Uterus (tissue), 2 donors: ENCODE measurements at regions not wholly inside any gene's neighbourhood (a gene's known extent, or its start where the extent isn't known, plus 50 kb on each side); places are given as distances from the start of the nearest gene placed in this dataset.

ENCODE experiments used
- POLR2A ChIP-seq, 2 donors: fragments of 450-650 bp; IDR thresholded peaks; one replicate each; pipeline ENCODE4 v1.6.1; 2016; ENCODE audit warnings: antibody characterized with exemption in 2 of 2, mild to moderate bottlenecking in 1 of 2, moderate library complexity in 1 of 2
- TF ChIP-seq, protein P1 (sequence below), 4 experiments: fragments of 200-600 bp in 2 of 4; fragments of 450-650 bp in 2 of 4; sonication (generic) in 2 of 4; IDR thresholded peaks; one replicate each; pipeline ENCODE4 v1.5.1; 2016 to 2019; ENCODE audit warnings: antibody characterized with exemption in 4 of 4, mild to moderate bottlenecking in 2 of 4, moderate library complexity in 1 of 4

GRCh38 chr4:125734504-125734903 lies 419.7 kb downstream of the FAT4 start:
- TF ChIP-seq, protein P1, sequence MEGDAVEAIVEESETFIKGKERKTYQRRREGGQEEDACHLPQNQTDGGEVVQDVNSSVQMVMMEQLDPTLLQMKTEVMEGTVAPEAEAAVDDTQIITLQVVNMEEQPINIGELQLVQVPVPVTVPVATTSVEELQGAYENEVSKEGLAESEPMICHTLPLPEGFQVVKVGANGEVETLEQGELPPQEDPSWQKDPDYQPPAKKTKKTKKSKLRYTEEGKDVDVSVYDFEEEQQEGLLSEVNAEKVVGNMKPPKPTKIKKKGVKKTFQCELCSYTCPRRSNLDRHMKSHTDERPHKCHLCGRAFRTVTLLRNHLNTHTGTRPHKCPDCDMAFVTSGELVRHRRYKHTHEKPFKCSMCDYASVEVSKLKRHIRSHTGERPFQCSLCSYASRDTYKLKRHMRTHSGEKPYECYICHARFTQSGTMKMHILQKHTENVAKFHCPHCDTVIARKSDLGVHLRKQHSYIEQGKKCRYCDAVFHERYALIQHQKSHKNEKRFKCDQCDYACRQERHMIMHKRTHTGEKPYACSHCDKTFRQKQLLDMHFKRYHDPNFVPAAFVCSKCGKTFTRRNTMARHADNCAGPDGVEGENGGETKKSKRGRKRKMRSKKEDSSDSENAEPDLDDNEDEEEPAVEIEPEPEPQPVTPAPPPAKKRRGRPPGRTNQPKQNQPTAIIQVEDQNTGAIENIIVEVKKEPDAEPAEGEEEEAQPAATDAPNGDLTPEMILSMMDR (IDR thresholded peaks at IDR 0.05): no peak
- no peak for TF ChIP-seq POLR2A (IDR thresholded peaks at IDR 0.05)
